ENCODE measurements at regions not wholly inside any gene's neighbourhood (a gene's known extent, or its start where the extent isn't known, plus 50 kb on each side); places are given as distances from the start of the nearest gene placed in this dataset.

DNA sequence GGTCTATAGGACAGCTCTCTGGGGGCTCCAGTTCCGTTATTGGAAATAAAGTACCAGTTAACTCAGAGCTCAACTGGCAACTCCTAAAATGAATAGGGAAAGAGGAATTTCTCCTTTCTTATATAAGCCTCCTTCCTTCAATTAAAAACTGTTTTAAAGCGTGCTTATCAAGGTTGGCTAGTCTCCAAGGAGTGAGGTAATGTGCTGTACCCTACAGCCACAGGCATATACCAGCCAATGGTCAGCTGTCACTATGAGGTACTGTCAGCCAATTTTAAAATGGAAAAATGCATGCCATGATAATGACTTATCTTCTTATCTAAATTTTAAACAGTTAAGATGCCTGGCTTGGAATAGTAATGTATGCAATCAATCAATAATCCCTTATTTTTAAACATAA lies 76.2 kb downstream of the PLCE1 start (continued):
- TF ChIP-seq, protein P1, sequence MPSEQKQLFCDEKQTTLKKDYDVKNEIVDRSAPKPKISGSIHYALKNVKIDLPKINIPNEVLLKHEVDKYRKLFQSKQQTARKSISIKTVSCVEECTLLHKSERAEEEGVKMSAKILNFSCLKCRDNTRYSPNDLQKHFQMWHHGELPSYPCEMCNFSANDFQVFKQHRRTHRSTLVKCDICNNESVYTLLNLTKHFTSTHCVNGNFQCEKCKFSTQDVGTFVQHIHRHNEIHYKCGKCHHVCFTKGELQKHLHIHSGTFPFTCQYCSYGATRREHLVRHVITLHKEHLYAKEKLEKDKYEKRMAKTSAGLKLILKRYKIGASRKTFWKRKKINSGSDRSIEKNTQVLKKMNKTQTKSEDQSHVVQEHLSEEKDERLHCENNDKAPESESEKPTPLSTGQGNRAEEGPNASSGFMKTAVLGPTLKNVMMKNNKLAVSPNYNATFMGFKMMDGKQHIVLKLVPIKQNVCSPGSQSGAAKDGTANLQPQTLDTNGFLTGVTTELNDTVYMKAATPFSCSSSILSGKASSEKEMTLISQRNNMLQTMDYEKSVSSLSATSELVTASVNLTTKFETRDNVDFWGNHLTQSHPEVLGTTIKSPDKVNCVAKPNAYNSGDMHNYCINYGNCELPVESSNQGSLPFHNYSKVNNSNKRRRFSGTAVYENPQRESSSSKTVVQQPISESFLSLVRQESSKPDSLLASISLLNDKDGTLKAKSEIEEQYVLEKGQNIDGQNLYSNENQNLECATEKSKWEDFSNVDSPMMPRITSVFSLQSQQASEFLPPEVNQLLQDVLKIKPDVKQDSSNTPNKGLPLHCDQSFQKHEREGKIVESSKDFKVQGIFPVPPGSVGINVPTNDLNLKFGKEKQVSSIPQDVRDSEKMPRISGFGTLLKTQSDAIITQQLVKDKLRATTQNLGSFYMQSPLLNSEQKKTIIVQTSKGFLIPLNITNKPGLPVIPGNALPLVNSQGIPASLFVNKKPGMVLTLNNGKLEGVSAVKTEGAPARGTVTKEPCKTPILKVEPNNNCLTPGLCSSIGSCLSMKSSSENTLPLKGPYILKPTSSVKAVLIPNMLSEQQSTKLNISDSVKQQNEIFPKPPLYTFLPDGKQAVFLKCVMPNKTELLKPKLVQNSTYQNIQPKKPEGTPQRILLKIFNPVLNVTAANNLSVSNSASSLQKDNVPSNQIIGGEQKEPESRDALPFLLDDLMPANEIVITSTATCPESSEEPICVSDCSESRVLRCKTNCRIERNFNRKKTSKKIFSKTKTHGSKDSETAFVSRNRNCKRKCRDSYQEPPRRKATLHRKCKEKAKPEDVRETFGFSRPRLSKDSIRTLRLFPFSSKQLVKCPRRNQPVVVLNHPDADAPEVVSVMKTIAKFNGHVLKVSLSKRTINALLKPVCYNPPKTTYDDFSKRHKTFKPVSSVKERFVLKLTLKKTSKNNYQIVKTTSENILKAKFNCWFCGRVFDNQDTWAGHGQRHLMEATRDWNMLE (tag by site-specific recombination; conservative IDR thresholded peaks at IDR 0.05; ENCODE audit: low read depth), result peak; percentile 40; the same call in 1 of the 2 replicates
- TF ChIP-seq, protein P2, sequence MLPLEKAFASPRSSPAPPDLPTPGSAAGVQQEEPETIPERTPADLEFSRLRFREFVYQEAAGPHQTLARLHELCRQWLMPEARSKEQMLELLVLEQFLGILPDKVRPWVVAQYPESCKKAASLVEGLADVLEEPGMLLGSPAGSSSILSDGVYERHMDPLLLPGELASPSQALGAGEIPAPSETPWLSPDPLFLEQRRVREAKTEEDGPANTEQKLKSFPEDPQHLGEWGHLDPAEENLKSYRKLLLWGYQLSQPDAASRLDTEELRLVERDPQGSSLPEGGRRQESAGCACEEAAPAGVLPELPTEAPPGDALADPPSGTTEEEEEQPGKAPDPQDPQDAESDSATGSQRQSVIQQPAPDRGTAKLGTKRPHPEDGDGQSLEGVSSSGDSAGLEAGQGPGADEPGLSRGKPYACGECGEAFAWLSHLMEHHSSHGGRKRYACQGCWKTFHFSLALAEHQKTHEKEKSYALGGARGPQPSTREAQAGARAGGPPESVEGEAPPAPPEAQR (tag by site-specific recombination; IDR thresholded peaks at IDR 0.05), result no peak
- TF ChIP-seq REPIN1 (tag by site-specific recombination; IDR thresholded peaks at IDR 0.05; ENCODE audit: low read depth) (no peak), ZNF664 (tag by site-specific recombination; IDR thresholded peaks at IDR 0.05) (no peak), YY1 (tag by site-specific recombination; IDR thresholded peaks at IDR 0.05) (no peak), ZNF112 (tag by site-specific recombination; IDR thresholded peaks at IDR 0.05) (no peak), ZNF514 (tag by site-specific recombination; IDR thresholded peaks at IDR 0.05) (no peak), ZFP69B (tag by site-specific recombination; IDR thresholded peaks at IDR 0.05) (0 out of 2 replicates have a peak, but pooled peaks have one; percentile 32), ZNF354C (tag by site-specific recombination; IDR thresholded peaks at IDR 0.05; ENCODE audit: borderline replicate concordance, low read depth) (no peak), KLF8 (tag by site-specific recombination; IDR thresholded peaks at IDR 0.05) (no peak), ZNF544 (tag by site-specific recombination; IDR thresholded peaks at IDR 0.05) (no peak), ZNF311 (tag by site-specific recombination; IDR thresholded peaks at IDR 0.05; ENCODE audit: borderline replicate concordance) (no peak), ZIC2 (tag by site-specific recombination; IDR thresholded peaks at IDR 0.05) (no peak), GLI2 (tag by site-specific recombination; IDR thresholded peaks at IDR 0.05; ENCODE audit: borderline replicate concordance, low read depth) (no peak), ZNF202 (tag by site-specific recombination; IDR thresholded peaks at IDR 0.05; ENCODE audit: borderline replicate concordance) (no peak), ZNF558 (tag by site-specific recombination; IDR thresholded peaks at IDR 0.05) (peak; percentile 67; the same call in 1 of the 2 replicates)
- TF ChIP-seq, protein P3, sequence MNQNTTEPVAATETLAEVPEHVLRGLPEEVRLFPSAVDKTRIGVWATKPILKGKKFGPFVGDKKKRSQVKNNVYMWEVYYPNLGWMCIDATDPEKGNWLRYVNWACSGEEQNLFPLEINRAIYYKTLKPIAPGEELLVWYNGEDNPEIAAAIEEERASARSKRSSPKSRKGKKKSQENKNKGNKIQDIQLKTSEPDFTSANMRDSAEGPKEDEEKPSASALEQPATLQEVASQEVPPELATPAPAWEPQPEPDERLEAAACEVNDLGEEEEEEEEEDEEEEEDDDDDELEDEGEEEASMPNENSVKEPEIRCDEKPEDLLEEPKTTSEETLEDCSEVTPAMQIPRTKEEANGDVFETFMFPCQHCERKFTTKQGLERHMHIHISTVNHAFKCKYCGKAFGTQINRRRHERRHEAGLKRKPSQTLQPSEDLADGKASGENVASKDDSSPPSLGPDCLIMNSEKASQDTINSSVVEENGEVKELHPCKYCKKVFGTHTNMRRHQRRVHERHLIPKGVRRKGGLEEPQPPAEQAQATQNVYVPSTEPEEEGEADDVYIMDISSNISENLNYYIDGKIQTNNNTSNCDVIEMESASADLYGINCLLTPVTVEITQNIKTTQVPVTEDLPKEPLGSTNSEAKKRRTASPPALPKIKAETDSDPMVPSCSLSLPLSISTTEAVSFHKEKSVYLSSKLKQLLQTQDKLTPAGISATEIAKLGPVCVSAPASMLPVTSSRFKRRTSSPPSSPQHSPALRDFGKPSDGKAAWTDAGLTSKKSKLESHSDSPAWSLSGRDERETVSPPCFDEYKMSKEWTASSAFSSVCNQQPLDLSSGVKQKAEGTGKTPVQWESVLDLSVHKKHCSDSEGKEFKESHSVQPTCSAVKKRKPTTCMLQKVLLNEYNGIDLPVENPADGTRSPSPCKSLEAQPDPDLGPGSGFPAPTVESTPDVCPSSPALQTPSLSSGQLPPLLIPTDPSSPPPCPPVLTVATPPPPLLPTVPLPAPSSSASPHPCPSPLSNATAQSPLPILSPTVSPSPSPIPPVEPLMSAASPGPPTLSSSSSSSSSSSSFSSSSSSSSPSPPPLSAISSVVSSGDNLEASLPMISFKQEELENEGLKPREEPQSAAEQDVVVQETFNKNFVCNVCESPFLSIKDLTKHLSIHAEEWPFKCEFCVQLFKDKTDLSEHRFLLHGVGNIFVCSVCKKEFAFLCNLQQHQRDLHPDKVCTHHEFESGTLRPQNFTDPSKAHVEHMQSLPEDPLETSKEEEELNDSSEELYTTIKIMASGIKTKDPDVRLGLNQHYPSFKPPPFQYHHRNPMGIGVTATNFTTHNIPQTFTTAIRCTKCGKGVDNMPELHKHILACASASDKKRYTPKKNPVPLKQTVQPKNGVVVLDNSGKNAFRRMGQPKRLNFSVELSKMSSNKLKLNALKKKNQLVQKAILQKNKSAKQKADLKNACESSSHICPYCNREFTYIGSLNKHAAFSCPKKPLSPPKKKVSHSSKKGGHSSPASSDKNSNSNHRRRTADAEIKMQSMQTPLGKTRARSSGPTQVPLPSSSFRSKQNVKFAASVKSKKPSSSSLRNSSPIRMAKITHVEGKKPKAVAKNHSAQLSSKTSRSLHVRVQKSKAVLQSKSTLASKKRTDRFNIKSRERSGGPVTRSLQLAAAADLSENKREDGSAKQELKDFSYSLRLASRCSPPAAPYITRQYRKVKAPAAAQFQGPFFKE (tag by site-specific recombination; IDR thresholded peaks at IDR 0.05; ENCODE audit: borderline replicate concordance), result no peak
- TF ChIP-seq, protein P4, sequence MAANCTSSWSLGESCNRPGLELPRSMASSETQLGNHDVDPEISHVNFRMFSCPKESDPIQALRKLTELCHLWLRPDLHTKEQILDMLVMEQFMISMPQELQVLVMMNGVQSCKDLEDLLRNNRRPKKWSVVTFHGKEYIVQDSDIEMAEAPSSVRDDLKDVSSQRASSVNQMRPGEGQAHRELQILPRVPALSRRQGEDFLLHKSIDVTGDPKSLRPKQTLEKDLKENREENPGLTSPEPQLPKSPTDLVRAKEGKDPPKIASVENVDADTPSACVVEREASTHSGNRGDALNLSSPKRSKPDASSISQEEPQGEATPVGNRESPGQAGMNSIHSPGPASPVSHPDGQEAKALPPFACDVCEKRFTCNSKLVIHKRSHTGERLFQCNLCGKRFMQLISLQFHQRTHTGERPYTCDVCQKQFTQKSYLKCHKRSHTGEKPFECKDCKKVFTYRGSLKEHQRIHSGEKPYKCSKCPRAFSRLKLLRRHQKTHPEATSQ (tag by site-specific recombination; IDR thresholded peaks at IDR 0.05), result no peak
- TF ChIP-seq, protein P5, sequence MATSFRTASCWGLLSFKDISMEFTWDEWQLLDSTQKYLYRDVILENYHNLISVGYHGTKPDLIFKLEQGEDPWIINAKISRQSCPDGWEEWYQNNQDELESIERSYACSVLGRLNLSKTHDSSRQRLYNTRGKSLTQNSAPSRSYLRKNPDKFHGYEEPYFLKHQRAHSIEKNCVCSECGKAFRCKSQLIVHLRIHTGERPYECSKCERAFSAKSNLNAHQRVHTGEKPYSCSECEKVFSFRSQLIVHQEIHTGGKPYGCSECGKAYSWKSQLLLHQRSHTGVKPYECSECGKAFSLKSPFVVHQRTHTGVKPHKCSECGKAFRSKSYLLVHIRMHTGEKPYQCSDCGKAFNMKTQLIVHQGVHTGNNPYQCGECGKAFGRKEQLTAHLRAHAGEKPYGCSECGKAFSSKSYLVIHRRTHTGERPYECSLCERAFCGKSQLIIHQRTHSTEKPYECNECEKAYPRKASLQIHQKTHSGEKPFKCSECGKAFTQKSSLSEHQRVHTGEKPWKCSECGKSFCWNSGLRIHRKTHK (tag by site-specific recombination; IDR thresholded peaks at IDR 0.05), result no peak
- TF ChIP-seq, protein P6, sequence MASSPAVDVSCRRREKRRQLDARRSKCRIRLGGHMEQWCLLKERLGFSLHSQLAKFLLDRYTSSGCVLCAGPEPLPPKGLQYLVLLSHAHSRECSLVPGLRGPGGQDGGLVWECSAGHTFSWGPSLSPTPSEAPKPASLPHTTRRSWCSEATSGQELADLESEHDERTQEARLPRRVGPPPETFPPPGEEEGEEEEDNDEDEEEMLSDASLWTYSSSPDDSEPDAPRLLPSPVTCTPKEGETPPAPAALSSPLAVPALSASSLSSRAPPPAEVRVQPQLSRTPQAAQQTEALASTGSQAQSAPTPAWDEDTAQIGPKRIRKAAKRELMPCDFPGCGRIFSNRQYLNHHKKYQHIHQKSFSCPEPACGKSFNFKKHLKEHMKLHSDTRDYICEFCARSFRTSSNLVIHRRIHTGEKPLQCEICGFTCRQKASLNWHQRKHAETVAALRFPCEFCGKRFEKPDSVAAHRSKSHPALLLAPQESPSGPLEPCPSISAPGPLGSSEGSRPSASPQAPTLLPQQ (tag by site-specific recombination; IDR thresholded peaks at IDR 0.05), result 0 out of 2 replicates have a peak, but pooled peaks have one; percentile 33
- TF ChIP-seq, protein P7, sequence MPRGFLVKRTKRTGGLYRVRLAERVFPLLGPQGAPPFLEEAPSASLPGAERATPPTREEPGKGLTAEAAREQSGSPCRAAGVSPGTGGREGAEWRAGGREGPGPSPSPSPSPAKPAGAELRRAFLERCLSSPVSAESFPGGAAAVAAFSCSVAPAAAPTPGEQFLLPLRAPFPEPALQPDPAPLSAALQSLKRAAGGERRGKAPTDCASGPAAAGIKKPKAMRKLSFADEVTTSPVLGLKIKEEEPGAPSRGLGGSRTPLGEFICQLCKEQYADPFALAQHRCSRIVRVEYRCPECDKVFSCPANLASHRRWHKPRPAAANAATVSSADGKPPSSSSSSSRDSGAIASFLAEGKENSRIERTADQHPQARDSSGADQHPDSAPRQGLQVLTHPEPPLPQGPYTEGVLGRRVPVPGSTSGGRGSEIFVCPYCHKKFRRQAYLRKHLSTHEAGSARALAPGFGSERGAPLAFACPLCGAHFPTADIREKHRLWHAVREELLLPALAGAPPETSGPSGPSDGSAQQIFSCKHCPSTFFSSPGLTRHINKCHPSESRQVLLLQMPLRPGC (tag by site-specific recombination; IDR thresholded peaks at IDR 0.05), result no peak

All from HEK293 (cell line).